HuH-7.5 (cell line): ENCODE measurements at regions not wholly inside any gene's neighbourhood (a gene's known extent, or its start where the extent isn't known, plus 50 kb on each side); places are given as distances from the start of the nearest gene placed in this dataset.

ENCODE experiments used
- DNase-seq: peaks from one replicate; pipeline ENCODE4 v3.0.0; 2011; ENCODE audit warnings: low spot score

DNA sequence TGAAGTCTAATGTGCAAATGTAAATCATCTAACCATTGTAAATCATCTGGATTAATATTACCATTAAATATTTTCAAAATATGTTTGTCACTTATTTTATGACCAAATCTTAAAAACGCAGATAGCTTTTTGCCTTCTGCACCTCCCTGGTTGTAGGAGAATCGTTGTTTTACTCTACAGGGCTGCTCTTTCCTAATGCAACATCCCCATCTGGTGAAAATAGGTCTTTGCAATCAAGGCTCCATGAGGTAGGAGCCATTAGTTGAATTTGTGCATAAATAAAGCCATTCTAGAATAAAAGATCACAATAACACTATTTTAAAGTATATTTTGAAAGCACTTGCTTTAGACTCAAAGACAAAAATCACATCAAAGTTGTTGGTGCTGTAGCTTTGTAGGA lies 535.6 kb upstream of the AGTR1 start:
- DNase-seq = no peak

DNA sequence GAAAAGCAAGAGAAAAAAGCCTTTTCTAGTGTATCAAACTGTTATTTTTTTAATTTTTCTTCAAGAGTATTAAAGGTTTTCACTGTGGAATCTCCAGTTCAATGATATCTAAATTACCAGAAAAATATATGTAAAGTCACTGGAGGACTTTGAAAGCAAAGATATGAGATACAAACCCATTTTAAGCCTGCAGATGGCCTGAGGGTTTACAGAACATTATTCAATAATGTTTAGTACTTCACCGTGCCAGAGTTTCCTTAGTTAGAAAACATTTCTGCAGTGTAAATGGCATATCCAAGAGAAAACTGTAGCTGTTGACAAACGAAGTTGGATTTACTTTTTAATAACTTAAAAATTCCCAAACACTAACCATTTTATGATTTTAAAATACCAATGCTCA lies 529.4 kb upstream of the AGTR1 start:
- no peak for DNase-seq

DNA sequence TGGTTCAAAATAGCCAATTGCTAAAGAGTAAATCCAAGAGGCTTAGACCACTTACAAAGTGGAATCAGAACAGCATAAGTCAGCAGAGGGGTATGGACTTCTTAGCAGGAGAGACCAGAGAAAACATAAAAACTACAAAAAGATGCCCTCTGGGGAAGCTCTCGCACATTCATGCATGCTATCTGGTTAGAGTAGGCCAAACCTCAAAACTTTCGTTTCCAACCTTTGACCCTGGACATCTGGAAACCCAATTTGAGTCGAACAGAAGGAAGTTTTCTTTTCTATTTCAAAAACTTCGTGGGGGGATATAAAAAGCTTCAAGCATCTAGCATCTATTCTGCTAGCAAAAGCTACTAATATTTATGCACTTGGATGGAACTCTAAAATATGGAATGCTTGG lies 523.9 kb upstream of the AGTR1 start:
- no peak for DNase-seq

- DNase-seq = no peak
These were observed 522.5 kb upstream of the AGTR1 start for GRCh38 chr3:148175214-148175613.

GRCh38 chr3:148178503-148178902 lies 519.2 kb upstream of the AGTR1 start:
- DNase-seq = no peak

GRCh38 chr3:148184798-148185197 lies 512.9 kb upstream of the AGTR1 start:
- no peak for DNase-seq

DNA sequence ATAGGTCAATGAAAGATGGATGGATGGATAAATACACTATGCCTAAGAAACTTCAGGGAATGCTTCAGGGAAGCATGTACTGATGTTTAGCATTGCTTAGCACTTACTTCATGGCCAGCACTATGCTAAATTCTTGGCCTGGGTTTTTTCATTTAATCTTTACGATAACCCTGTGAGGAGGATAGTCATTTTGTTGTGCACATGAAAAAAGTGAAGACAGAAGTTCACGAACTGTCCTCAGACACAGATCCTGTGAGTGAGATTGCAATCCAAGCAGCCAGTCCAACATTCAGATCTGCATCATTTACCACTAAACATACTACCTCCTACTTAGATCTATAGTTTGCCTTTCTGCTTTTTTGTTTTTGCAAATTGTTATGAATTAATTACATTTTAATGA lies 510.8 kb upstream of the AGTR1 start:
- DNase-seq = no peak

DNA sequence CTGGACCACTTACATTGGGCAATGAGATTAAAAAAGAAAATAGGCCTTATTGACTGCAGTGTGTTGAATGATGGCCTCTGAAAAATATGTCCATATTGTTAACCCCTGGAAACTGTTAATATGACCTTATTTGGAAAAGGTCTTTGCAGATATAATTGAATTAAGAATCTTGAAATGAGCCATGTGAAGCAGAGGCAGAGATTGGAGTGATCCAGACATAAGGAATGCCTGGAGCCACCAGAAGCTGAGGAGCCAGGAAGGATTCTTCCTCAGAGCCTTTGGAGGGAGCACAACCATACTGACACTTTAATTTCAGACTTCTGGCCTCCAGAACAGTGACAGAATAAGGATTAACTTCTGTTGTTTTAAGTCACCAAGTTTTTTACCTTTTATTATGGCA lies 510.4 kb upstream of the AGTR1 start:
- DNase-seq = no peak

DNA sequence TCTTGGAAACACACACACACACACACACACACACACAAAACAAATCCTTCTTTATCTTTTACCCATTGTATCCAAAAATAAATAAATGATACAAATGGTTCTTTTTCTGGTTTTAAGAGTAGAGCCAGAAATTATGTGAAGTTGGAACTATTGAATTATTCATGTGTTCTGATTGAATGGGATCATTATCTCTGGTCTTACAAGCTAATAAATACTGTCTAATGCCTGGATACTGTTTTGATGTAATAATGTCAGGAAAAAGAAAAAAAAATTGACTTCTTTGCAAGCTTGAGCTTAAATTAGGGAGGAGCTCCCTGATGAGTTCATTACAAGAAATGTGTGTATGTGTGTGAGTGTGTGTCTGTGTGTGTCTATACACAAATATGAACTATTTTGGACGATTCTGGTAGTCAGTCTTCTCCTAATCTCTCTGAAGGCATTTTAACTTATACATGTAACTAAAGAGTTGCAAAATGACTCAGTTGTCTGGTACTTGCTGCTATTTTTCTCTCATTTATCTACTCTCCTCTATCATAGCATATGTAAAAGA lies 507.2 kb upstream of the AGTR1 start:
- no peak for DNase-seq

DNA sequence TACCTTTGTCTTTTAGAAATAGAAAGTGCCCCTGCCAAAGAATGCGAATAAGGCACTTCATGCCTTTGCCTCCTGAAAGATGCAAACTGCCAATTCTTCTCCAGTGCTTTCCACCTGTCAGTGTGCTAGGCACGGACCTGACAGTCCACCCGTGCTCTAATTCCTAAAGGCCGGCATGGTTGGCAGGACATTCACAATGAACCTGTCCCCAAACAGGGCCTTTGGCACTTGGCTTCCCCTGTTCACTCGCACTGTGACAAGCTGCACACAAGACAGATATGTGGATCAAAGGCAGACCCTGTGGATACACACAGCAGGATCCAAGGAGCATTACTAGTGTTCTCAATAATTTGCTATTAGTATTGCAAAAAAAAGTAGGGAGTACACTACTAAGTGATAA lies 505.7 kb upstream of the AGTR1 start:
- no peak for DNase-seq

DNA sequence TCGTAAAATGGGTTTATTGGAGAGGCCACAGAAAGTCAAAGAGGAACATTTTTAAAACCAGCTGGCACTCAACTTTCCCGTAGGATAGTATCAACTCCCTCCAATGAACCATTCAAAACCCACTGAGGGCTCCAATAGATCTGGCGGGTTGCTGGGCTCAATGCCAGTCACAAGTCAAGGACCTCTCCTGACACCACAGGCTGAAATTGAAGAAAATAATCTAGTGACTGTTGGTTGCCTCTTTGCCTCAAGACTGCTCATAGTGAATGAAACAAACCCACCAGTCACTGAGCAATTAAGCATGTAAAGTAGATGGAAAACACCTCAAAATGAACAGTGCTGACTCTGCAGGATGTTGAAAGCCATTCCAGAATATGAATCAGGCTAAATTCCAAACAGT lies 500.6 kb upstream of the AGTR1 start:
- no peak for DNase-seq

GRCh38 chr3:148202386-148202785 lies 495.3 kb upstream of the AGTR1 start:
- no peak for DNase-seq

DNA sequence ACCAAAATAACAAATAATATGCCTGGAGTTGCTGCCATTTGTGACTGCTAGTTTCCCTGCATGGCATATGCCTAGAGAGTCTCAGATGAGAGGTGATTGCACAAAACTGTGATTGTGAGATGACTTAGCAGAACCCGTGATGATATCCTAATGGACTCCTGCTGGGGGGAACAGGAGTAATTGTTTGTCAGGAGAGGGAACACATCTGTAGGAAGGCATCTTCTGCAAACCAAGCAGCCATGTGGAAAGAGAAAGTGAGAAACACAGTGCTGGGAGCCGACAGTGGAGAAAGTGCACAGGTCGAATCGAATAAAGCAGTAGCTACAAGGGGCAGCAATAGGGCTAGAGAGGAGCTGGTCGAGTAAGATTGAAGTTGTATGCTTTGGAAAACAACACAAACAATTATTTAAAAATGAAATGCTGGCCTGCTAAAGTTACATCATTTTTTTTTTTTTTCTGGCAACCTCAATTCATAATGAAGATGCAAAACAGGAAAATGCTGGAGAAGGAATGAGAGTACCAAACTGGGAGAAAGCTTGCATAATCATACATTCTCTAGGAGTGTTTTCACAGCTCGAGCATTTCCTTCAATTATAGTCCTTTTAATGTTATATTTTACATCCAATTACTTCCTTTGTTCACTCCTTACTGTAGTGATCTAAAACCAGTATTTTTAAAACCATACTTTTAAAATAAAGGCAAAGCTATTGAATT lies 494.2 kb upstream of the AGTR1 start:
- DNase-seq = no peak

DNA sequence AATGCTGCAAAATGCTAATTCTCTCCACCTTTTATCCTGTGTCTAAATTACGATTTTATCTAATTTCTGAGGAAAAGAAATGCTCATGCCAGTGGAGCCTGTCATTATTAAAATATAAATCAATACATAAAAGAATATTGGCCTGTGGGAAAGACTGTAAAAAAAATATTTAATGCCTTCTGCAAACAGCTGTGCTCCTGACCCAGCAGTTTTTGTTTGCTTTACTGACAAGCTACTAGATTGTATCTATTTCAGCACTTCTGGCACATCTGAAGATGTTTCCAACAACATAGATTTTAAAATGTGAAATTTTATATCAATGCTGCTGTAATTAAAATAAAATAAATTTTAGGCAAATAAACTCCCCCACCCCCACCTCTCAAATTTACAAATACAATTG lies 493.6 kb upstream of the AGTR1 start:
- DNase-seq = no peak

DNA sequence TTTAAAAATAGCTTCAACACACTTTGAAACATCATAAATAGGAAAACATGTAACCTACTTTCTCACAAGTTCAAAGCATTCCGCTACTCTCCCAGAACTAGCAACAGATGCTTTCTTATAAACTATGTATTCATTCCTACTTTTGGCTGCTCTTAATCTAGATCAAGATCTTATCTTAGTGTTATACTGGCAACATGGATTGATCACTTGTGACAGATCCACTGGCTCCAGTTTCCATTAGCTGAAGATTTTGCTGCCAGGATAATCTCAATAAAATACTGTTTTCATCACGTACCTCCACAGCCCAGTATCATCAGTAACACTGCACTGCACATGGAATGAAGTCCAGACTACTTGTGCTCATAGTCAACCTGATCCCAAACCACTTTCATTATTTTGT lies 491.7 kb upstream of the AGTR1 start:
- no peak for DNase-seq

- DNase-seq = no peak
These were observed 491.3 kb upstream of the AGTR1 start for GRCh38 chr3:148206446-148206845.

DNA sequence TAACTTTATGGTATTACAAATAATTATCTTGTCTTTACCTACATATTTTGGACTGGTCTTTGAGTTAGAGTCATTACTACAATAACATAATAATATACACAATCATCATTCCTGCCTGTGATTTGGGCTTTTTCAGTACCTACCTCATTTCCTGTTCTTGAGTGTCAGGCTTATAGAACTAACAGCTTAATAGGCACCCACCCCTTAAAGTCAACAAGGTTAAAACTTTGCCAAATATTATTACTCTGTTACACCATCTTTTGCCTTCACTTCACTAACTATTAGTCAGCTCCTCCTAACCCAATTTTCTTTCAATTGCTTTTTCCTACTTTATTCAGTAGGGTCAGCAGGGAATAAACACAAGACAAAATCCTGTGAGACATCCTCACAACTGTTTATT lies 488.7 kb upstream of the AGTR1 start:
- no peak for DNase-seq

DNA sequence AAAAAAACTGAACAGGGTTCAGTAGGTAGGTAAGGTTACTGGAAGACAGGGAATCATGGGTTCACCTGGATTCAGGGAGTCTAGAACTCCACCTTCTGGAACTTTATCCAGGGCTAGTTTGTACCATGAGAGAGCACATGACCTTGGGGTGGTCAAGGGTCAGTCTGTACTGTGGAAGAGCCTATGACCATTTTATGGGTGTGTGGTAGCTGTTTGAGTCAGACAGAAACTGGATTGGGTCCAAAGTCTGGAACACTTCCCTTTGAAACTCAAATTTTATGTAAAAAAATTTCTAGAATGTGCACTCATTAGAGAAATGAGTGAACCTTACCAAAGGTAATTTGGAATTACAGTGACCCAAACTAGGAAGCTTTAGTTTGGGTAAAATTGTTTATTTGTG lies 486.0 kb upstream of the AGTR1 start:
- DNase-seq = no peak

- no peak for DNase-seq
These were observed 483.0 kb upstream of the AGTR1 start for GRCh38 chr3:148214705-148215104.

GRCh38 chr3:148217317-148217716 lies 480.4 kb upstream of the AGTR1 start:
- no peak for DNase-seq

DNA sequence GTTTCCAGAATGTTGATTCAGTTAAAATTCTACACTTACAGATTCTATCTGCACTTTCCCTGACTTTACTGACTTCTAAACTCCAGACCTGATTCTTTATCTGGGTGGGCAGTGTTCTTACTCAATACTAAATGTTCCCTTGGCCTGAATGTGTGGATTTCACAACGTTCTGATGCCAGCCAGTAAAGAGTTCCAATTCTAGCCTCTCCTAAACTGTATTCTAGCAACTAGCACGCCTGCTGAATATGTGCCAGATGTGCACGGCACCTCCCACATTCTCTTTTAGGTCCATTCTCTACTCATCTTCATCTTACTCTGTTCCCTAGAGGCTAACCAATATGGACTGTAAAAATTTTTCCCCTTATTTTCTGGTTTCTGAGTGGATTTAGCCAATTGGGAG lies 479.5 kb upstream of the AGTR1 start:
- no peak for DNase-seq

DNA sequence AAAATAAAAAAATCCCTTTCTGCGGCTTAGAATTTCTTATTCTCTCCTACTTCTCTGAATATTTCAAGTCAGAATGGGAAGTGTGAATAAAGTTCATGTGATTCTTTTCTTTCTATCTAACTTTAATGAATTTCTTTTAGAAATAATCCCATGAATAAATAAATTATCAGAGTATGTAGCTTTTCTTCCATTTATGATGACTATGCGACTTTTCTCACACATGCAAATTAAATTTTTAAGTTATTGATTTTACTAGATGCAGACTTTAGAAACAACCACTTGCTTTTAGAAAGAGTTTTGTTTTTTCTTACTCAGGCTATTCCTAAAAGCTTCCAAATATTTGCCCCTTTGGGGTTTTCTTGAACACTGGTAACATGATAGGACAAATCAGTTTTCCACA lies 477.7 kb upstream of the AGTR1 start:
- DNase-seq = no peak

DNA sequence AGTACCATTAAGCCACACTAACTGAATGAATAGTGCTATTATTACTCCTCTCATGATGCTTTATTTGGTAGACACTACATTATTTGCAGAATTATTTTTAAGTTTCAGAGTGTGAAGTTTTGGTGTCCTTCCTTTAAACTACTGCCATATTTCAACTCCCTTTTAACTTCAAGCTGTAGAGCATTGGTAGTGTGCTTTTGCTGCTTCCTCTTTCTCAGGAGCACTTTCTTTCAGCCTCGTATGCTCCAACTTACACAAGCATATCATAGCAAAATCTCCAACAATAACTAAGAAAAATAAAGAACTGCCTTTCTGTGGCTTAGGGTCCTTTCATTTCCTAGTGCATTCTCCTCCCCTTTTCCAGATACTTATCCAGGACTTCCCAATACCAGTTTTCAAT lies 476.4 kb upstream of the AGTR1 start:
- DNase-seq = no peak

DNA sequence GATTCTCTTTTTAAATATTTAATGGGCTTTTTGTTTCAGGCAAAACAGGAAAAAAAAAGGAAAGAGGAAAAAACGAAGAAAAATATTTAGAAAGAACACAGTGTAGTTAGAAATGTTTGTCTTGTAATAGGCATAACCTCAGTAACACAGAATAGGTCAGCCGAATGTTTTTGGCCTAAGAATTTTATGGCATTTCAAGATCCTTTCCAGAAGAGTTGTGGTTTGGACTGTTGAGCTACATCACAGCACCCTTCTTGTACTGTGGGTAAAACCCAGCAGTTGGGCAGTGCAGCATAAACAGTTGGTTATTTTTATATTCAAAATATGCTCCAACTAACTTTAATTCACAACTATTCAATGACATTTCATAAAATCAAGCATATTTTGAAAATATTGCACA lies 474.4 kb upstream of the AGTR1 start:
- DNase-seq = no peak
